ENCODE measurements at regions not wholly inside any gene's neighbourhood (a gene's known extent, or its start where the extent isn't known, plus 50 kb on each side); places are given as distances from the start of the nearest gene placed in this dataset.

- DNase-seq (ENCODE audit: insufficient read length) (no peak), FAIRE-seq (no peak)
- TF ChIP-seq POLR2A (IDR thresholded peaks at IDR 0.05; ENCODE audit: low read depth, low read length): no peak
- no peak for TF ChIP-seq TAF1 (IDR thresholded peaks at IDR 0.05; ENCODE audit: borderline replicate concordance, low read depth, low read length)
- no peak for TF ChIP-seq POLR2AphosphoS5 (IDR thresholded peaks at IDR 0.05; ENCODE audit: low read depth, low read length)
These were observed 320.8 kb upstream of the ITGA1 start for GRCh38 chr5:52466749-52467520.

GRCh38 chr5:52468976-52469375, 318.7 kb upstream of the ITGA1 start:
- DNase-seq (ENCODE audit: insufficient read length) (no peak), FAIRE-seq (no peak)
- TF ChIP-seq POLR2AphosphoS5 (IDR thresholded peaks at IDR 0.05; ENCODE audit: low read depth, low read length) (no peak), POLR2A (IDR thresholded peaks at IDR 0.05; ENCODE audit: low read depth, low read length) (no peak), TAF1 (IDR thresholded peaks at IDR 0.05; ENCODE audit: borderline replicate concordance, low read depth, low read length) (no peak)

GRCh38 chr5:52469420-52469819, 318.3 kb upstream of the ITGA1 start:
- no peak for FAIRE-seq

GRCh38 chr5:52469835-52470234, 317.9 kb upstream of the ITGA1 start:
- TF ChIP-seq TAF1 (IDR thresholded peaks at IDR 0.05; ENCODE audit: borderline replicate concordance, low read depth, low read length): no peak
- no peak for TF ChIP-seq POLR2A (IDR thresholded peaks at IDR 0.05; ENCODE audit: low read depth, low read length)
- TF ChIP-seq POLR2AphosphoS5 (IDR thresholded peaks at IDR 0.05; ENCODE audit: low read depth, low read length): no peak
- FAIRE-seq: no peak
- DNase-seq (ENCODE audit: insufficient read length): no peak

More at GRCh38 chr5:52469420-52469819, 318.3 kb upstream of the ITGA1 start:
- TF ChIP-seq POLR2A (IDR thresholded peaks at IDR 0.05; ENCODE audit: low read depth, low read length) (no peak), POLR2AphosphoS5 (IDR thresholded peaks at IDR 0.05; ENCODE audit: low read depth, low read length) (no peak), TAF1 (IDR thresholded peaks at IDR 0.05; ENCODE audit: borderline replicate concordance, low read depth, low read length) (no peak)
- no peak for DNase-seq (ENCODE audit: insufficient read length)

GRCh38 chr5:52476346-52476745, 311.4 kb upstream of the ITGA1 start:
- TF ChIP-seq TAF1 (IDR thresholded peaks at IDR 0.05; ENCODE audit: borderline replicate concordance, low read depth, low read length) (no peak), POLR2A (IDR thresholded peaks at IDR 0.05; ENCODE audit: low read depth, low read length) (no peak), POLR2AphosphoS5 (IDR thresholded peaks at IDR 0.05; ENCODE audit: low read depth, low read length) (no peak)
- DNase-seq (ENCODE audit: insufficient read length) (no peak), FAIRE-seq (no peak)

- no peak for FAIRE-seq
- no peak for TF ChIP-seq POLR2AphosphoS5 (IDR thresholded peaks at IDR 0.05; ENCODE audit: low read depth, low read length)
- TF ChIP-seq TAF1 (IDR thresholded peaks at IDR 0.05; ENCODE audit: borderline replicate concordance, low read depth, low read length): no peak
- no peak for TF ChIP-seq POLR2A (IDR thresholded peaks at IDR 0.05; ENCODE audit: low read depth, low read length)
- DNase-seq (ENCODE audit: insufficient read length): no peak
These were observed 306.5 kb upstream of the ITGA1 start for GRCh38 chr5:52481201-52481600.

GRCh38 chr5:52481851-52482250, 305.9 kb upstream of the ITGA1 start:
- FAIRE-seq (no peak), DNase-seq (ENCODE audit: insufficient read length) (no peak)
- TF ChIP-seq POLR2A (IDR thresholded peaks at IDR 0.05; ENCODE audit: low read depth, low read length): no peak
- TF ChIP-seq POLR2AphosphoS5 (IDR thresholded peaks at IDR 0.05; ENCODE audit: low read depth, low read length): no peak
- TF ChIP-seq TAF1 (IDR thresholded peaks at IDR 0.05; ENCODE audit: borderline replicate concordance, low read depth, low read length): no peak

- DNase-seq (ENCODE audit: insufficient read length): no peak
- no peak for FAIRE-seq
- TF ChIP-seq POLR2A (IDR thresholded peaks at IDR 0.05; ENCODE audit: low read depth, low read length) (no peak), POLR2AphosphoS5 (IDR thresholded peaks at IDR 0.05; ENCODE audit: low read depth, low read length) (no peak), TAF1 (IDR thresholded peaks at IDR 0.05; ENCODE audit: borderline replicate concordance, low read depth, low read length) (no peak)
These were observed 296.5 kb upstream of the ITGA1 start for GRCh38 chr5:52491071-52491787.

- FAIRE-seq (no peak), DNase-seq (ENCODE audit: insufficient read length) (no peak)
- TF ChIP-seq TAF1 (IDR thresholded peaks at IDR 0.05; ENCODE audit: borderline replicate concordance, low read depth, low read length): no peak
- no peak for TF ChIP-seq POLR2AphosphoS5 (IDR thresholded peaks at IDR 0.05; ENCODE audit: low read depth, low read length)
- no peak for TF ChIP-seq POLR2A (IDR thresholded peaks at IDR 0.05; ENCODE audit: low read depth, low read length)
These were observed 295.9 kb upstream of the ITGA1 start for GRCh38 chr5:52491818-52492217.

- no peak for DNase-seq (ENCODE audit: insufficient read length)
- TF ChIP-seq TAF1 (IDR thresholded peaks at IDR 0.05; ENCODE audit: borderline replicate concordance, low read depth, low read length) (no peak), POLR2A (IDR thresholded peaks at IDR 0.05; ENCODE audit: low read depth, low read length) (no peak), POLR2AphosphoS5 (IDR thresholded peaks at IDR 0.05; ENCODE audit: low read depth, low read length) (no peak)
- FAIRE-seq: no peak
These were observed 290.5 kb upstream of the ITGA1 start for GRCh38 chr5:52497133-52497693.

GRCh38 chr5:52498607-52499006, 289.1 kb upstream of the ITGA1 start:
- DNase-seq (ENCODE audit: insufficient read length) (no peak), FAIRE-seq (no peak)
- no peak for TF ChIP-seq TAF1 (IDR thresholded peaks at IDR 0.05; ENCODE audit: borderline replicate concordance, low read depth, low read length)
- TF ChIP-seq POLR2AphosphoS5 (IDR thresholded peaks at IDR 0.05; ENCODE audit: low read depth, low read length): no peak
- TF ChIP-seq POLR2A (IDR thresholded peaks at IDR 0.05; ENCODE audit: low read depth, low read length): no peak

Data from GM12892 (cell line).